DND-41 (cell line): ENCODE measurements at regions not wholly inside any gene's neighbourhood (a gene's known extent, or its start where the extent isn't known, plus 50 kb on each side); places are given as distances from the start of the nearest gene placed in this dataset.

ENCODE experiments used
- ATAC-seq: fragments of 200-7000 bp; cut with Tn5 transposase; 3 replicates; pipeline ENCODE4 v1.9.1; 2021; ENCODE audit warnings: low read depth; ENCODE audit not compliant: insufficient read depth
- DNase-seq: peaks from one replicate; pipeline ENCODE4 v3.0.0-alpha.2; 2020
- H2AFZ ChIP-seq: 2 replicates; pipeline ENCODE4 v1.6.0; 2012; ENCODE audit warnings: low read depth, low read length
- H3K27ac ChIP-seq: 2 replicates; pipeline ENCODE4 v1.5.1; 2012; ENCODE audit warnings: low read length, inconsistent platforms
- H3K27me3 ChIP-seq: fragments of 200-600 bp; sonication (generic); 2 replicates; pipeline ENCODE4 v1.6.0; 2012; ENCODE audit warnings: low read length, mild to moderate bottlenecking, inconsistent platforms; ENCODE audit not compliant: insufficient read depth, poor library complexity
- H3K36me3 ChIP-seq: 2 replicates; pipeline ENCODE4 v1.5.1; 2012; ENCODE audit warnings: low read length, inconsistent platforms; ENCODE audit not compliant: insufficient read depth
- H3K4me1 ChIP-seq: 2 replicates; pipeline ENCODE4 v1.5.1; 2012; ENCODE audit warnings: mild to moderate bottlenecking, low read length; ENCODE audit not compliant: insufficient read depth
- H3K4me2 ChIP-seq: 2 replicates; pipeline ENCODE4 v1.6.0; 2012; ENCODE audit warnings: mild to moderate bottlenecking, moderate library complexity, low read length, inconsistent platforms; ENCODE audit not compliant: insufficient read depth
- H3K4me3 ChIP-seq, 2 experiments: fragments of 200-600 bp in 1 of 2; shearing (Covaris generic) in 1 of 2; 2 replicates each; pipeline ENCODE4 v1.5.1; 2012 to 2016; ENCODE audit warnings: inconsistent platforms in 2 of 2, low read length in 2 of 2, mild to moderate bottlenecking in 2 of 2, low read depth in 1 of 2, moderate library complexity in 1 of 2
- H3K79me2 ChIP-seq: 2 replicates; pipeline ENCODE4 v1.6.0; 2012; ENCODE audit warnings: low read length, inconsistent platforms; ENCODE audit not compliant: insufficient read depth
- H3K9ac ChIP-seq: 2 replicates; pipeline ENCODE4 v1.6.0; 2012; ENCODE audit warnings: low read depth, mild to moderate bottlenecking, inconsistent platforms, low read length, moderate library complexity
- H3K9me3 ChIP-seq: 2 replicates; pipeline ENCODE4 v1.5.1; 2012; ENCODE audit warnings: low read length, moderate library complexity, mild to moderate bottlenecking, inconsistent platforms; ENCODE audit not compliant: insufficient read depth, severe bottlenecking
- H4K20me1 ChIP-seq: 2 replicates; pipeline ENCODE4 v1.6.0; 2012; ENCODE audit warnings: low read length; ENCODE audit not compliant: insufficient read depth
- CTCF ChIP-seq: IDR thresholded peaks from 2 replicates; pipeline ENCODE4 v1.5.1; 2012; ENCODE audit warnings: borderline replicate concordance, low read length, moderate library complexity, mild to moderate bottlenecking; ENCODE audit not compliant: poor library complexity, severe bottlenecking; ENCODE audit errors: extremely low read depth
- EZH2 ChIP-seq: IDR thresholded peaks from 3 replicates; pipeline ENCODE4 v1.6.1; 2012; ENCODE audit warnings: borderline replicate concordance, low read depth, mild to moderate bottlenecking, moderate library complexity, low read length, inconsistent platforms; ENCODE audit not compliant: severe bottlenecking

GRCh38 chr7:26510231-26510957, 218.7 kb downstream of the SNX10 start:
- Histone ChIP-seq H3K9ac (no peak overlapping the region), H3K4me1 (no peaks in the 10 kb centered on the region), H3K36me3 (no peaks in the 10 kb centered on the region), H3K27ac (no peak overlapping the region), H3K27me3 (peaks cover 11% of the 10 kb centered on the region), H3K9me3 (no peaks in the 10 kb centered on the region), H3K4me2 (no peak overlapping the region), H3K4me3 (no peak overlapping the region), H4K20me1 (no peaks in the 10 kb centered on the region), H3K79me2 (no peaks in the 10 kb centered on the region), H2AFZ (no peak overlapping the region)
- DNase-seq (no peak), ATAC-seq (no peak)
- TF ChIP-seq EZH2 = no peak
- TF ChIP-seq CTCF = no peak

- DNase-seq (no peak), ATAC-seq (no peak)
- Histone ChIP-seq H3K27ac (no peak overlapping the region), H3K4me1 (no peaks in the 10 kb centered on the region), H3K4me2 (no peak overlapping the region), H3K9ac (no peak overlapping the region), H3K27me3 (peaks cover 16% of the 10 kb centered on the region), H2AFZ (no peak overlapping the region), H3K4me3 (no peak overlapping the region), H3K9me3 (no peaks in the 10 kb centered on the region), H3K79me2 (no peaks in the 10 kb centered on the region), H4K20me1 (no peaks in the 10 kb centered on the region), H3K36me3 (no peaks in the 10 kb centered on the region)
- TF ChIP-seq CTCF (no peak), EZH2 (no peak)
These were observed 220.2 kb downstream of the SNX10 start for GRCh38 chr7:26511866-26512265.

GRCh38 chr7:26512737-26513136, 221.1 kb downstream of the SNX10 start:
- no peaks in the 10 kb centered on the region for H3K9me3 ChIP-seq
- H3K79me2 ChIP-seq = no peaks in the 10 kb centered on the region
- no peak overlapping the region for H2AFZ ChIP-seq
- no peak for ATAC-seq
- no peak for DNase-seq
- H3K27me3 ChIP-seq = peaks cover 16% of the 10 kb centered on the region
- H3K4me3 ChIP-seq = no peak overlapping the region
- H3K4me2 ChIP-seq = no peak overlapping the region
- no peak overlapping the region for H3K27ac ChIP-seq
- no peaks in the 10 kb centered on the region for H4K20me1 ChIP-seq
- no peaks in the 10 kb centered on the region for H3K4me1 ChIP-seq
- no peak overlapping the region for H3K9ac ChIP-seq
- no peak for TF ChIP-seq CTCF
- TF ChIP-seq EZH2 = no peak
- no peaks in the 10 kb centered on the region for H3K36me3 ChIP-seq
